Panc1 (cell line): ENCODE measurements at regions not wholly inside any gene's neighbourhood (a gene's known extent, or its start where the extent isn't known, plus 50 kb on each side); places are given as distances from the start of the nearest gene placed in this dataset.

Source experiments
- CTCF ChIP-seq: fragments of 450-650 bp; IDR thresholded peaks from 2 replicates; pipeline ENCODE4 v1.5.1; 2017; ENCODE audit warnings: mild to moderate bottlenecking
- POLR2AphosphoS5 ChIP-seq: IDR thresholded peaks from 2 replicates; pipeline ENCODE4 v1.6.1; 2012; ENCODE audit warnings: mild to moderate bottlenecking, low read depth, low read length, moderate library complexity
- SIN3A ChIP-seq: IDR thresholded peaks from 2 replicates; pipeline ENCODE4 v1.6.1; 2012; ENCODE audit warnings: low read depth, mild to moderate bottlenecking, low read length, moderate library complexity, borderline replicate concordance; ENCODE audit not compliant: insufficient read depth
- TF ChIP-seq, protein P1 (sequence below), 2 experiments: IDR thresholded peaks; 2 replicates each; pipeline ENCODE4 v1.6.1; 2011 to 2012; ENCODE audit warnings: low read depth in 2 of 2, control low read depth in 1 of 2, low read length in 1 of 2, mild to moderate bottlenecking in 1 of 2, moderate library complexity in 1 of 2; ENCODE audit not compliant: insufficient read depth in 1 of 2

- TF ChIP-seq CTCF = no peak
- TF ChIP-seq POLR2AphosphoS5 = no peak
- TF ChIP-seq, protein P1, sequence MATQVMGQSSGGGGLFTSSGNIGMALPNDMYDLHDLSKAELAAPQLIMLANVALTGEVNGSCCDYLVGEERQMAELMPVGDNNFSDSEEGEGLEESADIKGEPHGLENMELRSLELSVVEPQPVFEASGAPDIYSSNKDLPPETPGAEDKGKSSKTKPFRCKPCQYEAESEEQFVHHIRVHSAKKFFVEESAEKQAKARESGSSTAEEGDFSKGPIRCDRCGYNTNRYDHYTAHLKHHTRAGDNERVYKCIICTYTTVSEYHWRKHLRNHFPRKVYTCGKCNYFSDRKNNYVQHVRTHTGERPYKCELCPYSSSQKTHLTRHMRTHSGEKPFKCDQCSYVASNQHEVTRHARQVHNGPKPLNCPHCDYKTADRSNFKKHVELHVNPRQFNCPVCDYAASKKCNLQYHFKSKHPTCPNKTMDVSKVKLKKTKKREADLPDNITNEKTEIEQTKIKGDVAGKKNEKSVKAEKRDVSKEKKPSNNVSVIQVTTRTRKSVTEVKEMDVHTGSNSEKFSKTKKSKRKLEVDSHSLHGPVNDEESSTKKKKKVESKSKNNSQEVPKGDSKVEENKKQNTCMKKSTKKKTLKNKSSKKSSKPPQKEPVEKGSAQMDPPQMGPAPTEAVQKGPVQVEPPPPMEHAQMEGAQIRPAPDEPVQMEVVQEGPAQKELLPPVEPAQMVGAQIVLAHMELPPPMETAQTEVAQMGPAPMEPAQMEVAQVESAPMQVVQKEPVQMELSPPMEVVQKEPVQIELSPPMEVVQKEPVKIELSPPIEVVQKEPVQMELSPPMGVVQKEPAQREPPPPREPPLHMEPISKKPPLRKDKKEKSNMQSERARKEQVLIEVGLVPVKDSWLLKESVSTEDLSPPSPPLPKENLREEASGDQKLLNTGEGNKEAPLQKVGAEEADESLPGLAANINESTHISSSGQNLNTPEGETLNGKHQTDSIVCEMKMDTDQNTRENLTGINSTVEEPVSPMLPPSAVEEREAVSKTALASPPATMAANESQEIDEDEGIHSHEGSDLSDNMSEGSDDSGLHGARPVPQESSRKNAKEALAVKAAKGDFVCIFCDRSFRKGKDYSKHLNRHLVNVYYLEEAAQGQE (IDR thresholded peaks at IDR 0.05; ENCODE audit: insufficient read depth in 1 of 2, low read depth in 2 of 2, low read length in 1 of 2) = no peak
- TF ChIP-seq SIN3A = no peak
Observed at GRCh38 chr10:111410740-111411139, 333.9 kb downstream of the ADRA2A start.
